DOHH2 (cell line): ENCODE measurements at regions not wholly inside any gene's neighbourhood (a gene's known extent, or its start where the extent isn't known, plus 50 kb on each side); places are given as distances from the start of the nearest gene placed in this dataset.

Experiments
- EZH2phosphoT487 ChIP-seq: fragments of 200-600 bp; sonication (generic); IDR thresholded peaks from 2 replicates; pipeline ENCODE4 v1.6.1; 2017; ENCODE audit warnings: borderline replicate concordance, mild to moderate bottlenecking, antibody characterized with exemption, low read length, moderate library complexity, mixed read lengths
- TF ChIP-seq, protein P1 (sequence below): fragments of 200-600 bp; sonication (generic); IDR thresholded peaks from one replicate; pipeline ENCODE4 v1.5.1; 2014; ENCODE audit warnings: antibody characterized with exemption, mild to moderate bottlenecking, low read depth, low read length; ENCODE audit not compliant: poor library complexity, severe bottlenecking

DNA sequence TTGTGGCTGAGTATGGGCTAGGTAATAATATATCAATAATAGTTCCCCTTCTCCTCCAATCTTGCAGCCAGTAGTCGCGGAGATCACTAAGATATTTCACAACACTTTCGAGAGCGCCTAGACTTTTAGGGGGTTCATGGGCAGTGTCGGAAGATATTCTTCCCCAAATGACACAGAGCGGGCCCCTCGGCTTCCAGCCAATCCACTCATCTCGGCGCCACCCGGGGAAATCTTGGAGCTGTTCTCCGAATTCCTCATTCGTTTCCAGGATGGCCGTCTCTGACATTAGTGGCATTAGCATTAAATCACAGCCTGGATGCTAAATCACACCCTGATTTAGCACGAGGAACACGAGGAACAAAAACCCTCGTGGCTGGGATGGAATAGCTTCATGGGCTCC lies 437.7 kb downstream of the ZNF516 start:
- TF ChIP-seq, protein P1, sequence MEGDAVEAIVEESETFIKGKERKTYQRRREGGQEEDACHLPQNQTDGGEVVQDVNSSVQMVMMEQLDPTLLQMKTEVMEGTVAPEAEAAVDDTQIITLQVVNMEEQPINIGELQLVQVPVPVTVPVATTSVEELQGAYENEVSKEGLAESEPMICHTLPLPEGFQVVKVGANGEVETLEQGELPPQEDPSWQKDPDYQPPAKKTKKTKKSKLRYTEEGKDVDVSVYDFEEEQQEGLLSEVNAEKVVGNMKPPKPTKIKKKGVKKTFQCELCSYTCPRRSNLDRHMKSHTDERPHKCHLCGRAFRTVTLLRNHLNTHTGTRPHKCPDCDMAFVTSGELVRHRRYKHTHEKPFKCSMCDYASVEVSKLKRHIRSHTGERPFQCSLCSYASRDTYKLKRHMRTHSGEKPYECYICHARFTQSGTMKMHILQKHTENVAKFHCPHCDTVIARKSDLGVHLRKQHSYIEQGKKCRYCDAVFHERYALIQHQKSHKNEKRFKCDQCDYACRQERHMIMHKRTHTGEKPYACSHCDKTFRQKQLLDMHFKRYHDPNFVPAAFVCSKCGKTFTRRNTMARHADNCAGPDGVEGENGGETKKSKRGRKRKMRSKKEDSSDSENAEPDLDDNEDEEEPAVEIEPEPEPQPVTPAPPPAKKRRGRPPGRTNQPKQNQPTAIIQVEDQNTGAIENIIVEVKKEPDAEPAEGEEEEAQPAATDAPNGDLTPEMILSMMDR, result no peak
- no peak for TF ChIP-seq EZH2phosphoT487
